HL-60 (cell line): ENCODE measurements at regions not wholly inside any gene's neighbourhood (a gene's known extent, or its start where the extent isn't known, plus 50 kb on each side); places are given as distances from the start of the nearest gene placed in this dataset.

Experiments used
- DNase-seq, 2 experiments: peaks; one replicate each; pipeline ENCODE4 v3.0.0-alpha.2; 2010 to 2020; ENCODE audit warnings: low read depth in 1 of 2, low spot score in 1 of 2
- H3K27ac ChIP-seq: fragments of 250-450 bp; sonication (Bioruptor Pico); replicated peaks from 2 replicates; pipeline ENCODE4 v1.5.1; 2020; ENCODE audit warnings: mild to moderate bottlenecking, moderate library complexity
- H3K27me3 ChIP-seq: fragments of 250-450 bp; sonication (Bioruptor Pico); 2 replicates; pipeline ENCODE4 v1.5.1; 2021; ENCODE audit warnings: mild to moderate bottlenecking, moderate library complexity; ENCODE audit not compliant: insufficient read depth, poor library complexity, severe bottlenecking
- H3K4me3 ChIP-seq: replicated peaks from 2 replicates; pipeline ENCODE4 v1.5.1; 2011; ENCODE audit warnings: mild to moderate bottlenecking, control low read depth, low read length; ENCODE audit not compliant: insufficient read depth
- CTCF ChIP-seq: IDR thresholded peaks from one replicate; pipeline ENCODE4 v1.5.1; 2011; ENCODE audit warnings: low read length, control low read depth, inconsistent platforms; ENCODE audit not compliant: insufficient read depth
- GABPA ChIP-seq: IDR thresholded peaks from 2 replicates; pipeline ENCODE4 v1.6.1; 2012; ENCODE audit warnings: low read depth
- POLR2AphosphoS5 ChIP-seq: IDR thresholded peaks from 2 replicates; pipeline ENCODE4 v1.6.1; 2012; ENCODE audit warnings: low read depth
- REST ChIP-seq: IDR thresholded peaks from 2 replicates; pipeline ENCODE4 v1.6.1; 2012; ENCODE audit warnings: low read depth; ENCODE audit not compliant: insufficient replicate concordance
- SPI1 ChIP-seq: IDR thresholded peaks from 2 replicates; pipeline ENCODE4 v1.6.1; 2012; ENCODE audit warnings: low read depth, mild to moderate bottlenecking, borderline replicate concordance

- no peak overlapping the region for H3K4me3 ChIP-seq
- no peak overlapping the region for H3K27ac ChIP-seq
- TF ChIP-seq CTCF = no peak
- TF ChIP-seq POLR2AphosphoS5 = no peak
- no peak for TF ChIP-seq GABPA
- TF ChIP-seq SPI1 = no peak
- no peak for TF ChIP-seq REST
- no peaks in the 10 kb centered on the region for H3K27me3 ChIP-seq
- no peak for DNase-seq
Observed at GRCh38 chr6:28747631-28748157, 176.1 kb downstream of the TRIM27 start.

- TF ChIP-seq CTCF (no peak), POLR2AphosphoS5 (no peak), GABPA (no peak), REST (no peak), SPI1 (no peak)
- Histone ChIP-seq H3K27ac (no peak overlapping the region), H3K4me3 (no peak overlapping the region), H3K27me3 (no peaks in the 10 kb centered on the region)
- DNase-seq = no peak
Observed at GRCh38 chr6:28748192-28748591, 175.6 kb downstream of the TRIM27 start.

- Histone ChIP-seq H3K4me3 (no peak overlapping the region), H3K27me3 (no peaks in the 10 kb centered on the region)
- no peak for DNase-seq
Observed at GRCh38 chr6:28750926-28751458, 172.8 kb downstream of the TRIM27 start.

More at GRCh38 chr6:28750926-28751458, 172.8 kb downstream of the TRIM27 start:
- TF ChIP-seq GABPA (no peak), SPI1 (no peak), REST (no peak)
- no peak overlapping the region for H3K27ac ChIP-seq
